HepG2 (cell line): ENCODE measurements at regions not wholly inside any gene's neighbourhood (a gene's known extent, or its start where the extent isn't known, plus 50 kb on each side); places are given as distances from the start of the nearest gene placed in this dataset.

ENCODE experiments used
- ATAC-seq: fragments of 200-7000 bp; cut with Tn5 transposase; 3 replicates; pipeline ENCODE4 v1.9.1; 2020; ENCODE audit warnings: mild to moderate bottlenecking, moderate library complexity
- BruUV-seq: library from RNA; stranded (reverse); fragments of 400-500 nt; replicated peaks from 2 replicates; lab custom pipeline; 2021; lab: Mats Ljungman, UMichigan
- CTCF ChIA-PET: fragments of 300-600 bp; formaldehyde crosslinking; extraction: SDS; loops from one replicate; lab custom pipeline; 2021; ENCODE audit warnings: low total read pairs, inconsistent platforms, low intra/inter-chr PET ratio; lab: Yijun Ruan, JAX
- POLR2A ChIA-PET: fragments of 350-600 bp; sonication (Branson Sonifier 250); formaldehyde crosslinking; loops from one replicate; lab custom pipeline; 2020; ENCODE audit warnings: antibody characterized with exemption, inconsistent platforms; lab: Yijun Ruan, JAX
- DNase-seq: peaks from one replicate; pipeline ENCODE4 v3.0.0-alpha.2; 2015; ENCODE audit warnings: low spot score
- FAIRE-seq: peaks from 3 replicates; lab custom pipeline; 2011; peaks lifted over from hg19 to GRCh38; lab: Jason Lieb, UNC
- H2AFZ ChIP-seq: one replicate; pipeline ENCODE4 v1.6.1; 2011; ENCODE audit warnings: low read length, inconsistent platforms
- H3K27ac ChIP-seq: fragments of 300-600 bp; 3 replicates; pipeline ENCODE4 v1.8.0; 2011; ENCODE audit warnings: mixed run types, mild to moderate bottlenecking, mixed read lengths, low read length, inconsistent platforms; ENCODE audit not compliant: insufficient read depth; ENCODE audit errors: extremely low read length
- H3K27me3 ChIP-seq, 2 experiments: fragments of 200-600 bp in 1 of 2; 2 replicates in 1 of 2; 3 replicates in 1 of 2; pipeline versions ENCODE4 v1.6.0 to v1.8.0; 2011; ENCODE audit warnings: low read length in 2 of 2, mild to moderate bottlenecking in 2 of 2, moderate library complexity in 2 of 2, inconsistent platforms in 1 of 2; ENCODE audit not compliant: insufficient read depth in 2 of 2, control insufficient read depth in 1 of 2
- H3K36me3 ChIP-seq, 2 experiments: fragments of 200-600 bp in 1 of 2; replicated peaks in 1 of 2; 2 replicates in 1 of 2; 3 replicates in 1 of 2; pipeline versions ENCODE4 v1.5.1 to v1.8.0; 2011; ENCODE audit warnings: low read length in 2 of 2, inconsistent platforms in 1 of 2; ENCODE audit not compliant: insufficient read depth in 2 of 2, control insufficient read depth in 1 of 2
- H3K4me1 ChIP-seq: 2 replicates; pipeline ENCODE4 v1.5.1; 2012; ENCODE audit warnings: low read length, inconsistent platforms; ENCODE audit not compliant: insufficient read depth
- H3K4me2 ChIP-seq: 2 replicates; pipeline ENCODE4 v1.6.0; 2011; ENCODE audit warnings: low read depth, low read length, inconsistent platforms
- H3K4me3 ChIP-seq, 3 experiments: fragments of 200-600 bp in 1 of 3; sonication (generic), shearing (Covaris generic) in 1 of 3; replicated peaks in 1 of 3; 2 replicates each; pipeline ENCODE4 v1.5.1; 2011 to 2016; ENCODE audit warnings: low read length in 3 of 3, inconsistent platforms in 2 of 3, low read depth in 2 of 3, mild to moderate bottlenecking in 2 of 3, control low read depth in 1 of 3, mixed read lengths in 1 of 3; ENCODE audit not compliant: insufficient read depth in 1 of 3
- H3K79me2 ChIP-seq: one replicate; pipeline ENCODE4 v1.6.1; 2011; ENCODE audit warnings: low read length, inconsistent platforms; ENCODE audit not compliant: insufficient read depth
- H3K9ac ChIP-seq: 2 replicates; pipeline ENCODE4 v1.6.0; 2011; ENCODE audit warnings: mild to moderate bottlenecking, low read depth, low read length, inconsistent platforms; ENCODE audit not compliant: insufficient read depth
- H3K9me3 ChIP-seq: 2 replicates; pipeline ENCODE4 v1.5.1; 2012; ENCODE audit warnings: mild to moderate bottlenecking, low read length
- H4K20me1 ChIP-seq: 2 replicates; pipeline ENCODE4 v1.6.0; 2011; ENCODE audit warnings: inconsistent platforms, mild to moderate bottlenecking, low read length, moderate library complexity; ENCODE audit not compliant: insufficient read depth
- BCLAF1 ChIP-seq: fragments of 450-650 bp; IDR thresholded peaks from 2 replicates; pipeline ENCODE4 v1.6.1; 2017; ENCODE audit warnings: mild to moderate bottlenecking
- HNRNPLL ChIP-seq: fragments of 200-400 bp; formaldehyde crosslinking; IDR thresholded peaks from 2 replicates; pipeline ENCODE4 v1.6.1; 2017; ENCODE audit warnings: mild to moderate bottlenecking, low read depth, low read length; ENCODE audit not compliant: poor library complexity, severe bottlenecking
- HOXA7 ChIP-seq: sonication (generic); formaldehyde crosslinking; IDR thresholded peaks from 2 replicates; pipeline ENCODE4 v1.8.1; 2022; ENCODE audit warnings: mild to moderate bottlenecking, missing genetic modification reagents, moderate library complexity
- KDM1A ChIP-seq: IDR thresholded peaks from 2 replicates; pipeline ENCODE4 v1.6.1; 2016; ENCODE audit warnings: missing compliant biosample characterization
- KLF13 ChIP-seq: sonication (generic); formaldehyde crosslinking; IDR thresholded peaks from 2 replicates; pipeline ENCODE4 v1.4.0; 2020; ENCODE audit warnings: mild to moderate bottlenecking, missing genetic modification reagents
- NFYB ChIP-seq: sonication (generic); formaldehyde crosslinking; IDR thresholded peaks from 2 replicates; pipeline ENCODE4 v1.4.0; 2020; ENCODE audit warnings: missing genetic modification reagents
- NONO ChIP-seq, 2 experiments: fragments of 450-650 bp in 1 of 2; sonication (generic) in 1 of 2; formaldehyde crosslinking in 1 of 2; IDR thresholded peaks in 1 of 2; conservative IDR thresholded peaks in 1 of 2; 2 replicates each; pipeline versions ENCODE4 v1.6.1 to v1.8.0; 2017 to 2022; ENCODE audit warnings: mild to moderate bottlenecking in 1 of 2, missing genetic modification reagents in 1 of 2, moderate library complexity in 1 of 2
- PAWR ChIP-seq: sonication (generic); formaldehyde crosslinking; IDR thresholded peaks from 2 replicates; pipeline ENCODE4 v1.4.0; 2020; ENCODE audit warnings: missing genetic modification reagents, mild to moderate bottlenecking, borderline replicate concordance
- SIN3A ChIP-seq: IDR thresholded peaks from 2 replicates; pipeline ENCODE4 v1.6.1; 2011; ENCODE audit warnings: low read depth, mild to moderate bottlenecking, control low read depth, low read length, borderline replicate concordance
- SMAD3 ChIP-seq: sonication (generic); formaldehyde crosslinking; IDR thresholded peaks from 2 replicates; pipeline ENCODE4 v1.4.0; 2020; ENCODE audit warnings: missing genetic modification reagents
- SP4 ChIP-seq: sonication (generic); formaldehyde crosslinking; IDR thresholded peaks from 2 replicates; pipeline ENCODE4 v1.8.1; 2023; ENCODE audit warnings: mild to moderate bottlenecking, missing genetic modification reagents
- SRSF1 ChIP-seq: fragments of 200-400 bp; formaldehyde crosslinking; optimal IDR thresholded peaks from 2 replicates; pipeline ENCODE3; 2017; ENCODE audit warnings: mild to moderate bottlenecking, low read depth, low read length, moderate library complexity
- ZBTB37 ChIP-seq: sonication (generic); formaldehyde crosslinking; IDR thresholded peaks from 2 replicates; pipeline ENCODE4 v1.4.0; 2020; ENCODE audit warnings: mild to moderate bottlenecking, missing genetic modification reagents
- ZBTB7A ChIP-seq: sonication (generic); formaldehyde crosslinking; IDR thresholded peaks from 2 replicates; pipeline ENCODE4 v1.8.0; 2022; ENCODE audit warnings: mild to moderate bottlenecking, missing genetic modification reagents
- ZNF724P ChIP-seq: sonication (generic); formaldehyde crosslinking; IDR thresholded peaks from 2 replicates; pipeline ENCODE4 v1.8.0; 2022; ENCODE audit warnings: missing genetic modification reagents, borderline replicate concordance
- ZNF768 ChIP-seq: sonication (generic); formaldehyde crosslinking; IDR thresholded peaks from 2 replicates; pipeline ENCODE4 v1.4.0; 2020; ENCODE audit warnings: missing genetic modification reagents
- WGBS: methylation state at CpG from one replicate; pipeline ENCODE4 v1.1.6; 2017; ENCODE audit warnings: low lambda C conversion rate; 5-methylcytosine and 5-hydroxymethylcytosine counted together
- in situ Hi-C: cut with HindIII; loops from 2 replicates; pipeline ENCODE4 v1.10.0; 2017; ENCODE audit warnings: low pct_unique_long_range_greater_than_20kb; ENCODE audit not compliant: extremely low pct_ligation_motif_present
- intact Hi-C: fragments of 100-400 bp; cut with micrococcal nuclease; formaldehyde crosslinking; loops from one replicate; pipeline ENCODE4 v1.10.0; 2022; ENCODE audit not compliant: unreplicated experiment

GRCh38 chr11:127864861-127865260 lies 722.5 kb downstream of the ETS1 start:
- DNase-seq (no peak), ATAC-seq (no peak), FAIRE-seq (no peak)
- CTCF ChIA-PET = no interaction called here
- Histone ChIP-seq H3K79me2 (no peaks in the 10 kb centered on the region), H3K4me3 (no peak overlapping the region), H2AFZ (no peak overlapping the region), H3K27me3 (no peaks in the 10 kb centered on the region), H3K9ac (no peak overlapping the region), H3K36me3 (no peaks in the 10 kb centered on the region), H3K4me1 (no peaks in the 10 kb centered on the region), H3K27ac (no peak overlapping the region), H4K20me1 (no peaks in the 10 kb centered on the region), H3K9me3 (peaks cover 64% of the 10 kb centered on the region), H3K4me2 (no peak overlapping the region)
- POLR2A ChIA-PET = no interaction called here
- intact Hi-C loops = no loop called here
- WGBS = 1% methylated on average over 2 of the region's 2 CpGs
- no TSS peak for BruUV-seq
- TF ChIP-seq ZBTB7A (CRISPR knock-in tag) (no peak), SRSF1 (no peak), SMAD3 (CRISPR knock-in tag) (no peak), ZNF724P (CRISPR knock-in tag) (no peak), ZBTB37 (no peak), KDM1A (CRISPR knock-in tag) (no peak), KLF13 (CRISPR knock-in tag) (no peak), BCLAF1 (no peak), HOXA7 (CRISPR knock-in tag) (no peak), SIN3A (no peak), NONO (IDR thresholded peaks at IDR 0.05) (no peak), NONO (CRISPR knock-in tag; conservative IDR thresholded peaks at IDR 0.05) (no peak), PAWR (CRISPR knock-in tag) (no peak), SP4 (CRISPR knock-in tag) (no peak), HNRNPLL (no peak), ZNF768 (CRISPR knock-in tag) (no peak), NFYB (CRISPR knock-in tag) (no peak)
- in situ Hi-C loops = no loop called here
